NCI-H510A treated with DMSO at 0.1 percent for 48 hours (cell line): ENCODE measurements at regions not wholly inside any gene's neighbourhood (a gene's known extent, or its start where the extent isn't known, plus 50 kb on each side); places are given as distances from the start of the nearest gene placed in this dataset.
"Not testable (repeated sequence)": the region's sequence is repeated elsewhere in the genome, so short reads cannot be mapped to it uniquely, and the experiment has no call there.

Source experiments
- DNase-seq: peaks from one replicate; lab custom pipeline; 2025; lab: John Stamatoyannopoulos, UW

- no peak for DNase-seq
Measured at GRCh38 chr19:31037286-31037980, 311.8 kb downstream of the TSHZ3 start.

- DNase-seq = not testable (repeated sequence)
Measured at GRCh38 chr19:31031455-31031854, 317.8 kb downstream of the TSHZ3 start.

- DNase-seq = no peak
Measured at GRCh38 chr19:31023038-31023437, 326.2 kb downstream of the TSHZ3 start.

GRCh38 chr19:31018936-31019335 lies 330.3 kb downstream of the TSHZ3 start:
- DNase-seq = no peak

GRCh38 chr19:31015778-31016177 lies 333.5 kb downstream of the TSHZ3 start:
- DNase-seq = no peak

GRCh38 chr19:31014668-31015067 lies 334.6 kb downstream of the TSHZ3 start:
- DNase-seq = no peak

- DNase-seq = no peak
Measured at GRCh38 chr19:31013384-31014020, 335.7 kb downstream of the TSHZ3 start.

GRCh38 chr19:31002518-31003244 lies 346.6 kb downstream of the TSHZ3 start:
- DNase-seq = no peak

GRCh38 chr19:31001991-31002390 lies 347.2 kb downstream of the TSHZ3 start:
- DNase-seq = no peak

GRCh38 chr19:31000913-31001312 lies 348.3 kb downstream of the TSHZ3 start:
- no peak for DNase-seq

GRCh38 chr19:30999726-31000125 lies 349.5 kb downstream of the TSHZ3 start:
- no peak for DNase-seq

GRCh38 chr19:30997222-30997621 lies 352.0 kb downstream of the TSHZ3 start:
- DNase-seq = no peak

- DNase-seq = no peak
Measured at GRCh38 chr19:30978639-30979038, 370.6 kb downstream of the TSHZ3 start.

- DNase-seq = no peak
Measured at GRCh38 chr19:30969591-30969990, 379.6 kb downstream of the TSHZ3 start.

- no peak for DNase-seq
Measured at GRCh38 chr19:30968841-30969399, 380.3 kb downstream of the TSHZ3 start.

- no peak for DNase-seq
Measured at GRCh38 chr19:30968210-30968609, 381.0 kb downstream of the TSHZ3 start.

GRCh38 chr19:30966486-30966885 lies 382.8 kb downstream of the TSHZ3 start:
- no peak for DNase-seq

- no peak for DNase-seq
Measured at GRCh38 chr19:30959011-30959410, 390.2 kb downstream of the TSHZ3 start.

GRCh38 chr19:30955112-30956104 lies 393.8 kb downstream of the TSHZ3 start:
- DNase-seq = no peak

- DNase-seq = not testable (repeated sequence)
Measured at GRCh38 chr19:30944276-30944932, 404.8 kb downstream of the TSHZ3 start.
